HEK293 (cell line): ENCODE measurements at regions not wholly inside any gene's neighbourhood (a gene's known extent, or its start where the extent isn't known, plus 50 kb on each side); places are given as distances from the start of the nearest gene placed in this dataset.

Experiments used
- SCRT2 ChIP-seq: fragments of 450-650 bp; formaldehyde crosslinking; IDR thresholded peaks from 2 replicates; pipeline ENCODE4 v1.5.1; 2016; ENCODE audit warnings: missing biosample characterization, missing genetic modification characterization
- TCF7L2 ChIP-seq: IDR thresholded peaks from 2 replicates; pipeline ENCODE4 v1.6.1; 2011; ENCODE audit warnings: low read depth, mild to moderate bottlenecking, inconsistent platforms, low read length, moderate library complexity, borderline replicate concordance
- YY2 ChIP-seq: fragments of 450-650 bp; formaldehyde crosslinking; IDR thresholded peaks from 2 replicates; pipeline ENCODE4 v1.5.1; 2016; ENCODE audit warnings: missing biosample characterization, missing genetic modification characterization
- ZFP37 ChIP-seq: fragments of 450-650 bp; formaldehyde crosslinking; IDR thresholded peaks from 2 replicates; pipeline ENCODE4 v1.5.1; 2016; ENCODE audit warnings: missing biosample characterization, missing genetic modification characterization
- ZNF121 ChIP-seq: fragments of 450-650 bp; formaldehyde crosslinking; IDR thresholded peaks from 2 replicates; pipeline ENCODE4 v1.5.1; 2016; ENCODE audit warnings: missing biosample characterization, missing genetic modification characterization
- ZNF169 ChIP-seq: fragments of 450-650 bp; formaldehyde crosslinking; IDR thresholded peaks from 2 replicates; pipeline ENCODE4 v1.5.1; 2016; ENCODE audit warnings: missing biosample characterization, missing genetic modification characterization
- ZNF175 ChIP-seq: fragments of 450-650 bp; formaldehyde crosslinking; IDR thresholded peaks from 2 replicates; pipeline ENCODE4 v1.5.1; 2016; ENCODE audit warnings: missing biosample characterization, missing genetic modification characterization
- ZNF2 ChIP-seq: fragments of 450-650 bp; formaldehyde crosslinking; IDR thresholded peaks from 2 replicates; pipeline ENCODE4 v1.5.1; 2016; ENCODE audit warnings: missing biosample characterization, missing genetic modification characterization
- ZNF202 ChIP-seq: fragments of 450-650 bp; formaldehyde crosslinking; IDR thresholded peaks from 2 replicates; pipeline ENCODE4 v1.5.1; 2016; ENCODE audit warnings: missing biosample characterization, missing genetic modification characterization, borderline replicate concordance
- ZNF266 ChIP-seq: fragments of 450-650 bp; formaldehyde crosslinking; IDR thresholded peaks from 2 replicates; pipeline ENCODE4 v1.5.1; 2016; ENCODE audit warnings: missing biosample characterization, missing genetic modification characterization, low read depth
- ZNF292 ChIP-seq: fragments of 450-650 bp; formaldehyde crosslinking; IDR thresholded peaks from 2 replicates; pipeline ENCODE4 v1.5.1; 2016; ENCODE audit warnings: low read depth, missing biosample characterization, missing genetic modification characterization, borderline replicate concordance
- ZNF366 ChIP-seq: fragments of 450-650 bp; formaldehyde crosslinking; conservative IDR thresholded peaks from 2 replicates; pipeline ENCODE4 v1.5.1; 2016; ENCODE audit warnings: missing biosample characterization, missing genetic modification characterization
- ZNF510 ChIP-seq: fragments of 450-650 bp; formaldehyde crosslinking; IDR thresholded peaks from 2 replicates; pipeline ENCODE4 v1.5.1; 2018; ENCODE audit warnings: mild to moderate bottlenecking, missing genetic modification characterization, missing biosample characterization; ENCODE audit not compliant: insufficient replicate concordance
- ZNF514 ChIP-seq: fragments of 450-650 bp; formaldehyde crosslinking; IDR thresholded peaks from 2 replicates; pipeline ENCODE4 v1.5.1; 2016; ENCODE audit warnings: missing biosample characterization, missing genetic modification characterization
- ZNF561 ChIP-seq: fragments of 450-650 bp; IDR thresholded peaks from 2 replicates; pipeline ENCODE4 v1.5.1; 2018; ENCODE audit warnings: missing biosample characterization, missing genetic modification characterization, borderline replicate concordance
- ZNF571 ChIP-seq: fragments of 450-650 bp; formaldehyde crosslinking; IDR thresholded peaks from 2 replicates; pipeline ENCODE4 v1.5.0; 2017; ENCODE audit warnings: missing biosample characterization, missing genetic modification characterization
- ZNF670 ChIP-seq: fragments of 450-650 bp; formaldehyde crosslinking; IDR thresholded peaks from 2 replicates; pipeline ENCODE4 v1.5.1; 2016; ENCODE audit warnings: missing biosample characterization, missing genetic modification characterization, low read depth
- ZNF701 ChIP-seq: fragments of 450-650 bp; formaldehyde crosslinking; IDR thresholded peaks from 2 replicates; pipeline ENCODE4 v1.5.1; 2016; ENCODE audit warnings: missing biosample characterization, missing genetic modification characterization
- ZNF76 ChIP-seq: fragments of 450-650 bp; formaldehyde crosslinking; IDR thresholded peaks from 2 replicates; pipeline ENCODE4; 2016; ENCODE audit warnings: low read depth, missing biosample characterization, missing genetic modification characterization, borderline replicate concordance
- ZNF830 ChIP-seq: fragments of 450-650 bp; IDR thresholded peaks from 2 replicates; pipeline ENCODE4 v1.5.0; 2018; ENCODE audit warnings: missing biosample characterization, missing genetic modification characterization, low read depth, mild to moderate bottlenecking, moderate library complexity
- ZNF837 ChIP-seq: fragments of 450-650 bp; formaldehyde crosslinking; IDR thresholded peaks from 2 replicates; pipeline ENCODE4 v1.5.1; 2016; ENCODE audit warnings: missing biosample characterization, missing genetic modification characterization
- ZSCAN23 ChIP-seq: fragments of 450-650 bp; formaldehyde crosslinking; IDR thresholded peaks from 2 replicates; pipeline ENCODE4 v1.5.1; 2016; ENCODE audit warnings: missing biosample characterization, missing genetic modification characterization
- TF ChIP-seq, protein P1 (sequence below): fragments of 450-650 bp; formaldehyde crosslinking; IDR thresholded peaks from 2 replicates; pipeline ENCODE4 v1.5.1; 2017; ENCODE audit warnings: missing biosample characterization, missing genetic modification characterization
- TF ChIP-seq, protein P2 (sequence below): fragments of 450-650 bp; formaldehyde crosslinking; IDR thresholded peaks from 2 replicates; pipeline ENCODE4 v1.5.1; 2016; ENCODE audit warnings: missing biosample characterization, missing genetic modification characterization
- TF ChIP-seq, protein P3 (sequence below): fragments of 450-650 bp; formaldehyde crosslinking; optimal IDR thresholded peaks from 2 replicates; pipeline ENCODE3; 2016; ENCODE audit warnings: missing biosample characterization, mild to moderate bottlenecking, missing genetic modification characterization
- TF ChIP-seq, protein P4 (sequence below): fragments of 450-650 bp; IDR thresholded peaks from 2 replicates; pipeline ENCODE4 v1.5.1; 2018; ENCODE audit warnings: missing biosample characterization, mild to moderate bottlenecking, missing genetic modification characterization
- TF ChIP-seq, protein P5 (sequence below): fragments of 450-650 bp; formaldehyde crosslinking; IDR thresholded peaks from 2 replicates; pipeline ENCODE4 v1.5.1; 2016; ENCODE audit warnings: missing biosample characterization, missing genetic modification characterization
- TF ChIP-seq, protein P6 (sequence below): sonication (generic); formaldehyde crosslinking; IDR thresholded peaks from 2 replicates; pipeline ENCODE4 v1.8.1; 2022; ENCODE audit warnings: mild to moderate bottlenecking, moderate library complexity, missing genetic modification reagents
- TF ChIP-seq, protein P7 (sequence below): fragments of 450-650 bp; formaldehyde crosslinking; IDR thresholded peaks from 2 replicates; pipeline ENCODE4 v1.5.1; 2017; ENCODE audit warnings: missing biosample characterization, mild to moderate bottlenecking, missing genetic modification characterization, moderate library complexity

DNA sequence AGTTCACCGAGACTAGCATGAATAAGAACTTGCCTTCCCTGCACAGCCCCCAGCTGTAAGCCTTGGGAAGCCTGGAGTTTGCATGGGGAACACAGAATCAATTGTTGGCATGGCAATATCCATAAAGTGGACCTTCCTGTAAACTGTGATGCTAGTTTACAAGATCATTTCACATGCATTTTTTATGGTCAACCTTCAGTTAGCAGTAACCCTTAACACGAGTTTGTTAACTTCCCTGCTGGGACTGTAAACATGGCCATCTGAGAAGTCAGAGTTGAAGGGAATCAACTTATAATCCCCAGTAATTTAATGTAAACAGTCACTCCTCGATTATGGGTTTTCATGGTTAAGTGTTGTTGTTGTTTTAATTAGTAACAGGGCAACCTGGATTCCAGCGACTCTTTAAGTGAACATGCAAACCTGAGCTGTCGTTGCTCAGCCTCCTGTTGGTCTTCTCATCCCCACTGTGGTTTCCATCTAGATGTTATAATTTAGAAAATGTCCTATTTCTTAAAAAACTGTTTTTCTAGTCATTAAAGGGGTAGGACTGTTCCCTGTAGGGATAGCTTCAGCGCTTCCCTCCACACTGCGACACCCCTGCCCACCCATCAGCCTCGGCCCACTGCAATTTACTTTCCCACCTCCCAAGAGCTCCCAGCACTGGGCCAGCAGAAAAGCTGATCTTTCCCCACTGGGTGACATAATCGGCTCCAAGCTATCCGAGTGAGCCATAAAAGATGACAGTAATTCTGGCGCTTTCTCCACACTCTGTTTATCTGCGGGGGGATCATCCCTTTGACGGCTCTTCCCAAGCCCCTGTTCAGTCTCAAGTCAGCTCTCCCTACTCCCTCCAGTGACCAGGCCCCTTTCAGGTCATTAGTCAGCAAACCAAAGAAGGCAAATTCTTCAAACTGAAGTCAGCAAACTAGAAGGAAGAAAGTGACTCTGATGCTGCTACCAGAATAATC lies 107.6 kb upstream of the IPO9 start (continued):
- TF ChIP-seq, protein P1, sequence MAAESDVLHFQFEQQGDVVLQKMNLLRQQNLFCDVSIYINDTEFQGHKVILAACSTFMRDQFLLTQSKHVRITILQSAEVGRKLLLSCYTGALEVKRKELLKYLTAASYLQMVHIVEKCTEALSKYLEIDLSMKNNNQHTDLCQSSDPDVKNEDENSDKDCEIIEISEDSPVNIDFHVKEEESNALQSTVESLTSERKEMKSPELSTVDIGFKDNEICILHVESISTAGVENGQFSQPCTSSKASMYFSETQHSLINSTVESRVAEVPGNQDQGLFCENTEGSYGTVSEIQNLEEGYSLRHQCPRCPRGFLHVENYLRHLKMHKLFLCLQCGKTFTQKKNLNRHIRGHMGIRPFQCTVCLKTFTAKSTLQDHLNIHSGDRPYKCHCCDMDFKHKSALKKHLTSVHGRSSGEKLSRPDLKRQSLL (tag by site-specific recombination), result peak; percentile 39
- TF ChIP-seq ZNF670 (no peak), ZNF514 (tag by site-specific recombination) (no peak), ZNF510 (no peak), ZNF121 (peak; percentile 85; the same call in 1 of the 2 replicates), SCRT2 (peak; percentile 82), YY2 (no peak), ZNF76 (tag by site-specific recombination) (0 out of 2 replicates have a peak, but pooled peaks have one; percentile 15), ZNF2 (peak; percentile 80), ZNF169 (no peak), ZNF561 (0 out of 2 replicates have a peak, but pooled peaks have one; percentile 30), ZNF837 (tag by site-specific recombination) (no peak), ZNF266 (tag by site-specific recombination) (no peak), ZNF830 (tag by site-specific recombination) (no peak), ZNF366 (tag by site-specific recombination) (peak; percentile 84), ZFP37 (tag by site-specific recombination) (no peak), ZNF571 (tag by site-specific recombination) (no peak), ZNF292 (tag by site-specific recombination) (no peak), ZNF202 (no peak), ZSCAN23 (tag by site-specific recombination) (peak; percentile 81), ZNF701 (tag by site-specific recombination) (no peak), TCF7L2 (peak; percentile 80), ZNF175 (tag by site-specific recombination) (no peak)
- TF ChIP-seq, protein P2, sequence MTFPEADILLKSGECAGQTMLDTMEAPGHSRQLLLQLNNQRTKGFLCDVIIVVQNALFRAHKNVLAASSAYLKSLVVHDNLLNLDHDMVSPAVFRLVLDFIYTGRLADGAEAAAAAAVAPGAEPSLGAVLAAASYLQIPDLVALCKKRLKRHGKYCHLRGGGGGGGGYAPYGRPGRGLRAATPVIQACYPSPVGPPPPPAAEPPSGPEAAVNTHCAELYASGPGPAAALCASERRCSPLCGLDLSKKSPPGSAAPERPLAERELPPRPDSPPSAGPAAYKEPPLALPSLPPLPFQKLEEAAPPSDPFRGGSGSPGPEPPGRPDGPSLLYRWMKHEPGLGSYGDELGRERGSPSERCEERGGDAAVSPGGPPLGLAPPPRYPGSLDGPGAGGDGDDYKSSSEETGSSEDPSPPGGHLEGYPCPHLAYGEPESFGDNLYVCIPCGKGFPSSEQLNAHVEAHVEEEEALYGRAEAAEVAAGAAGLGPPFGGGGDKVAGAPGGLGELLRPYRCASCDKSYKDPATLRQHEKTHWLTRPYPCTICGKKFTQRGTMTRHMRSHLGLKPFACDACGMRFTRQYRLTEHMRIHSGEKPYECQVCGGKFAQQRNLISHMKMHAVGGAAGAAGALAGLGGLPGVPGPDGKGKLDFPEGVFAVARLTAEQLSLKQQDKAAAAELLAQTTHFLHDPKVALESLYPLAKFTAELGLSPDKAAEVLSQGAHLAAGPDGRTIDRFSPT (tag by site-specific recombination), result peak; percentile 84
- TF ChIP-seq, protein P3, sequence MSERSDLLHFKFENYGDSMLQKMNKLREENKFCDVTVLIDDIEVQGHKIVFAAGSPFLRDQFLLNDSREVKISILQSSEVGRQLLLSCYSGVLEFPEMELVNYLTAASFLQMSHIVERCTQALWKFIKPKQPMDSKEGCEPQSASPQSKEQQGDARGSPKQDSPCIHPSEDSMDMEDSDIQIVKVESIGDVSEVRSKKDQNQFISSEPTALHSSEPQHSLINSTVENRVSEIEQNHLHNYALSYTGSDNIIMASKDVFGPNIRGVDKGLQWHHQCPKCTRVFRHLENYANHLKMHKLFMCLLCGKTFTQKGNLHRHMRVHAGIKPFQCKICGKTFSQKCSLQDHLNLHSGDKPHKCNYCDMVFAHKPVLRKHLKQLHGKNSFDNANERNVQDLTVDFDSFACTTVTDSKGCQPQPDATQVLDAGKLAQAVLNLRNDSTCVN (tag by site-specific recombination), result no peak
- TF ChIP-seq, protein P4, sequence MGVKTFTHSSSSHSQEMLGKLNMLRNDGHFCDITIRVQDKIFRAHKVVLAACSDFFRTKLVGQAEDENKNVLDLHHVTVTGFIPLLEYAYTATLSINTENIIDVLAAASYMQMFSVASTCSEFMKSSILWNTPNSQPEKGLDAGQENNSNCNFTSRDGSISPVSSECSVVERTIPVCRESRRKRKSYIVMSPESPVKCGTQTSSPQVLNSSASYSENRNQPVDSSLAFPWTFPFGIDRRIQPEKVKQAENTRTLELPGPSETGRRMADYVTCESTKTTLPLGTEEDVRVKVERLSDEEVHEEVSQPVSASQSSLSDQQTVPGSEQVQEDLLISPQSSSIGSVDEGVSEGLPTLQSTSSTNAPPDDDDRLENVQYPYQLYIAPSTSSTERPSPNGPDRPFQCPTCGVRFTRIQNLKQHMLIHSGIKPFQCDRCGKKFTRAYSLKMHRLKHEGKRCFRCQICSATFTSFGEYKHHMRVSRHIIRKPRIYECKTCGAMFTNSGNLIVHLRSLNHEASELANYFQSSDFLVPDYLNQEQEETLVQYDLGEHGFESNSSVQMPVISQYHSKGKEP (tag by site-specific recombination), result peak; percentile 93
- TF ChIP-seq, protein P5, sequence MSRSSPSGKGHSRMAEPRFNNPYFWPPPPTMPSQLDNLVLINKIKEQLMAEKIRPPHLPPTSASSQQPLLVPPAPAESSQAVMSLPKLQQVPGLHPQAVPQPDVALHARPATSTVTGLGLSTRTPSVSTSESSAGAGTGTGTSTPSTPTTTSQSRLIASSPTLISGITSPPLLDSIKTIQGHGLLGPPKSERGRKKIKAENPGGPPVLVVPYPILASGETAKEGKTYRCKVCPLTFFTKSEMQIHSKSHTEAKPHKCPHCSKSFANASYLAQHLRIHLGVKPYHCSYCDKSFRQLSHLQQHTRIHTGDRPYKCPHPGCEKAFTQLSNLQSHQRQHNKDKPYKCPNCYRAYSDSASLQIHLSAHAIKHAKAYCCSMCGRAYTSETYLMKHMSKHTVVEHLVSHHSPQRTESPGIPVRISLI (tag by site-specific recombination), result no peak
- TF ChIP-seq, protein P6, sequence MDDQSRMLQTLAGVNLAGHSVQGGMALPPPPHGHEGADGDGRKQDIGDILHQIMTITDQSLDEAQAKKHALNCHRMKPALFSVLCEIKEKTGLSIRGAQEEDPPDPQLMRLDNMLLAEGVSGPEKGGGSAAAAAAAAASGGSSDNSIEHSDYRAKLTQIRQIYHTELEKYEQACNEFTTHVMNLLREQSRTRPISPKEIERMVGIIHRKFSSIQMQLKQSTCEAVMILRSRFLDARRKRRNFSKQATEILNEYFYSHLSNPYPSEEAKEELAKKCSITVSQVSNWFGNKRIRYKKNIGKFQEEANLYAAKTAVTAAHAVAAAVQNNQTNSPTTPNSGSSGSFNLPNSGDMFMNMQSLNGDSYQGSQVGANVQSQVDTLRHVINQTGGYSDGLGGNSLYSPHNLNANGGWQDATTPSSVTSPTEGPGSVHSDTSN (CRISPR knock-in tag), result no peak
- TF ChIP-seq, protein P7, sequence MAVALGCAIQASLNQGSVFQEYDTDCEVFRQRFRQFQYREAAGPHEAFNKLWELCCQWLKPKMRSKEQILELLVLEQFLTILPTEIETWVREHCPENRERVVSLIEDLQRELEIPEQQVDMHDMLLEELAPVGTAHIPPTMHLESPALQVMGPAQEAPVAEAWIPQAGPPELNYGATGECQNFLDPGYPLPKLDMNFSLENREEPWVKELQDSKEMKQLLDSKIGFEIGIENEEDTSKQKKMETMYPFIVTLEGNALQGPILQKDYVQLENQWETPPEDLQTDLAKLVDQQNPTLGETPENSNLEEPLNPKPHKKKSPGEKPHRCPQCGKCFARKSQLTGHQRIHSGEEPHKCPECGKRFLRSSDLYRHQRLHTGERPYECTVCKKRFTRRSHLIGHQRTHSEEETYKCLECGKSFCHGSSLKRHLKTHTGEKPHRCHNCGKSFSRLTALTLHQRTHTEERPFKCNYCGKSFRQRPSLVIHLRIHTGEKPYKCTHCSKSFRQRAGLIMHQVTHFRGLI (tag by site-specific recombination), result peak; percentile 79
